ENCODE measurements at regions not wholly inside any gene's neighbourhood (a gene's known extent, or its start where the extent isn't known, plus 50 kb on each side); places are given as distances from the start of the nearest gene placed in this dataset.

DNA sequence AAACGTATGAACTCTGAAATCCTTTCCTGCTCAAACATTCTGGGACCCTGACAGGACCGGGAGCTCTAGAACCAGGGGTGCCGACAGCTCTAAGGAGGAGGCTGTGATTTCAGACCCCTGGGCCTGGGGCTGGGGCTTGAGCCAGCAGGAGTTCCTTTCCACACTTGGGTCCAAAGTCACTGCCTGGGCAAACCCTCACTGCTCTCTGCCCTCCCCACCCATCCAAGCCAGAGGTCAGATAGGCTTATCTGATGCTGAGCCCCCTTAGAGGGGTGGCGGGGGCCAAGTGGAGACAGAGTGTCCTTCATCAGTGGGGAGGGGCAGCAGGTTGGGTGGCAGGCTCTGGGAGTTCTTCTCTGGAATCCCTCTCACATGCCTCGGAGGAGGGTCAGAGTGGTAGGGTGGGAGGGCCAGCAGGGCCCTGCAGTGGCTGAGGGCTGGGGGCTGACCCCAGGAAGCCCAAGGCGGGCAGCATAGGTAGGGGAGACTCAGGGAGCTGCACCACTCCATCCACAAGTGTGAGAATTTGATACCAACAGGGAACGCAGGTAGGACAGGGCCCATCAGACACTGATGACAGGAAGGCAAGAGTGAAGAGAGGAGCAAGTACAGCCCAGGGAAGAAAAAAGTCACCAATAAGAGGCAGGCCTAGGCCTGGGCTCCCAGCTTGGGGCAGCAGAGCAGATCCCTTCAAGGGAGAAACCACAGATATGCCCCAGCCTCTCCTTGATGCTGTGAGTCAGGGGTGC is 121.0 kb downstream of the MRPL14 start (continued):
- no peak for TF ChIP-seq MTF1 (CRISPR knock-in tag; IDR thresholded peaks at IDR 0.05)
- no peak for TF ChIP-seq NAIF1 (CRISPR knock-in tag; IDR thresholded peaks at IDR 0.05; ENCODE audit: borderline replicate concordance)
- TF ChIP-seq AHR (CRISPR knock-in tag; IDR thresholded peaks at IDR 0.05) = no peak
- TF ChIP-seq, protein P1, sequence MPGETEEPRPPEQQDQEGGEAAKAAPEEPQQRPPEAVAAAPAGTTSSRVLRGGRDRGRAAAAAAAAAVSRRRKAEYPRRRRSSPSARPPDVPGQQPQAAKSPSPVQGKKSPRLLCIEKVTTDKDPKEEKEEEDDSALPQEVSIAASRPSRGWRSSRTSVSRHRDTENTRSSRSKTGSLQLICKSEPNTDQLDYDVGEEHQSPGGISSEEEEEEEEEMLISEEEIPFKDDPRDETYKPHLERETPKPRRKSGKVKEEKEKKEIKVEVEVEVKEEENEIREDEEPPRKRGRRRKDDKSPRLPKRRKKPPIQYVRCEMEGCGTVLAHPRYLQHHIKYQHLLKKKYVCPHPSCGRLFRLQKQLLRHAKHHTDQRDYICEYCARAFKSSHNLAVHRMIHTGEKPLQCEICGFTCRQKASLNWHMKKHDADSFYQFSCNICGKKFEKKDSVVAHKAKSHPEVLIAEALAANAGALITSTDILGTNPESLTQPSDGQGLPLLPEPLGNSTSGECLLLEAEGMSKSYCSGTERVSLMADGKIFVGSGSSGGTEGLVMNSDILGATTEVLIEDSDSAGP (CRISPR knock-in tag; IDR thresholded peaks at IDR 0.05; ENCODE audit: borderline replicate concordance) = peak; percentile 53; the same call in 1 of the 2 replicates
- TF ChIP-seq TOPORS (CRISPR knock-in tag; IDR thresholded peaks at IDR 0.05) = no peak
- no peak for TF ChIP-seq CHD4 (IDR thresholded peaks at IDR 0.05; ENCODE audit: borderline replicate concordance, low read length)
- TF ChIP-seq, protein P2, sequence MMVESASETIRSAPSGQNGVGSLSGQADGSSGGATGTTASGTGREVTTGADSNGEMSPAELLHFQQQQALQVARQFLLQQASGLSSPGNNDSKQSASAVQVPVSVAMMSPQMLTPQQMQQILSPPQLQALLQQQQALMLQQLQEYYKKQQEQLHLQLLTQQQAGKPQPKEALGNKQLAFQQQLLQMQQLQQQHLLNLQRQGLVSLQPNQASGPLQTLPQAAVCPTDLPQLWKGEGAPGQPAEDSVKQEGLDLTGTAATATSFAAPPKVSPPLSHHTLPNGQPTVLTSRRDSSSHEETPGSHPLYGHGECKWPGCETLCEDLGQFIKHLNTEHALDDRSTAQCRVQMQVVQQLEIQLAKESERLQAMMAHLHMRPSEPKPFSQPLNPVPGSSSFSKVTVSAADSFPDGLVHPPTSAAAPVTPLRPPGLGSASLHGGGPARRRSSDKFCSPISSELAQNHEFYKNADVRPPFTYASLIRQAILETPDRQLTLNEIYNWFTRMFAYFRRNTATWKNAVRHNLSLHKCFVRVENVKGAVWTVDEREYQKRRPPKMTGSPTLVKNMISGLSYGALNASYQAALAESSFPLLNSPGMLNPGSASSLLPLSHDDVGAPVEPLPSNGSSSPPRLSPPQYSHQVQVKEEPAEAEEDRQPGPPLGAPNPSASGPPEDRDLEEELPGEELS (CRISPR knock-in tag; IDR thresholded peaks at IDR 0.05) = no peak
- TF ChIP-seq KLF13 (CRISPR knock-in tag; IDR thresholded peaks at IDR 0.05) = no peak
- no peak for TF ChIP-seq ZFP36L2 (CRISPR knock-in tag; IDR thresholded peaks at IDR 0.05)
- TF ChIP-seq, protein P3, sequence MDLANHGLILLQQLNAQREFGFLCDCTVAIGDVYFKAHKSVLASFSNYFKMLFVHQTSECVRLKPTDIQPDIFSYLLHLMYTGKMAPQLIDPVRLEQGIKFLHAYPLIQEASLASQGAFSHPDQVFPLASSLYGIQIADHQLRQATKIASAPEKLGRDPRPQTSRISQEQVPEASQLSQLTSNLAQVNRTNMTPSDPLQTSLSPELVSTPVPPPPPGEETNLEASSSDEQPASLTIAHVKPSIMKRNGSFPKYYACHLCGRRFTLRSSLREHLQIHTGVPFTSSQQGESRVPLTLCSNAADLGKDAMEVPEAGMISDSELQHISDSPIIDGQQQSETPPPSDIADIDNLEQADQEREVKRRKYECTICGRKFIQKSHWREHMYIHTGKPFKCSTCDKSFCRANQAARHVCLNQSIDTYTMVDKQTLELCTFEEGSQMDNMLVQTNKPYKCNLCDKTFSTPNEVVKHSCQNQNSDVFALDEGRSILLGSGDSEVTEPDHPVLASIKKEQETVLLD (CRISPR knock-in tag; IDR thresholded peaks at IDR 0.05; ENCODE audit: low read depth) = no peak
- TF ChIP-seq ATAD3A (CRISPR knock-in tag; IDR thresholded peaks at IDR 0.05) = no peak
- TF ChIP-seq, protein P4, sequence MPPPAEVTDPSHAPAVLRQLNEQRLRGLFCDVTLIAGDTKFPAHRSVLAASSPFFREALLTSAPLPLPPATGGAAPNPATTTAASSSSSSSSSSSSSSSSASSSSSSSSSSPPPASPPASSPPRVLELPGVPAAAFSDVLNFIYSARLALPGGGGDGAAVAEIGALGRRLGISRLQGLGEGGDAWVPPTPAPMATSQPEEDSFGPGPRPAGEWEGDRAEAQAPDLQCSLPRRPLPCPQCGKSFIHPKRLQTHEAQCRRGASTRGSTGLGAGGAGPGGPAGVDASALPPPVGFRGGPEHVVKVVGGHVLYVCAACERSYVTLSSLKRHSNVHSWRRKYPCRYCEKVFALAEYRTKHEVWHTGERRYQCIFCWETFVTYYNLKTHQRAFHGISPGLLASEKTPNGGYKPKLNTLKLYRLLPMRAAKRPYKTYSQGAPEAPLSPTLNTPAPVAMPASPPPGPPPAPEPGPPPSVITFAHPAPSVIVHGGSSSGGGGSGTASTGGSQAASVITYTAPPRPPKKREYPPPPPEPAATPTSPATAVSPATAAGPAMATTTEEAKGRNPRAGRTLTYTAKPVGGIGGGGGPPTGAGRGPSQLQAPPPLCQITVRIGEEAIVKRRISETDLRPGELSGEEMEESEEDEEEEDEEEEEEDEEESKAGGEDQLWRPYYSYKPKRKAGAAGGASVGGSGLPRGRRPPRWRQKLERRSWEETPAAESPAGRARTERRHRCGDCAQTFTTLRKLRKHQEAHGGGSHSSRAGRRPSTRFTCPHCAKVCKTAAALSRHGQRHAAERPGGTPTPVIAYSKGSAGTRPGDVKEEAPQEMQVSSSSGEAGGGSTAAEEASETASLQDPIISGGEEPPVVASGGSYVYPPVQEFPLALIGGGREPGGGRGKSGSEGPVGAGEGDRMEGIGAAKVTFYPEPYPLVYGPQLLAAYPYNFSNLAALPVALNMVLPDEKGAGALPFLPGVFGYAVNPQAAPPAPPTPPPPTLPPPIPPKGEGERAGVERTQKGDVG (CRISPR knock-in tag; IDR thresholded peaks at IDR 0.05; ENCODE audit: borderline replicate concordance) = no peak
- TF ChIP-seq MED8 (CRISPR knock-in tag; IDR thresholded peaks at IDR 0.05; ENCODE audit: insufficient replicate concordance) = no peak
- TF ChIP-seq MAFK (conservative IDR thresholded peaks at IDR 0.05 in 1 of 2, IDR thresholded peaks at IDR 0.05 in 1 of 2; ENCODE audit: low read length in 2 of 2) = no peak
- no peak for TF ChIP-seq ZBTB3 (CRISPR knock-in tag; IDR thresholded peaks at IDR 0.05; ENCODE audit: borderline replicate concordance, low read depth)
- TF ChIP-seq SIN3A (IDR thresholded peaks at IDR 0.05; ENCODE audit: borderline replicate concordance, low read depth, low read length) = no peak
- TF ChIP-seq ZNF484 (CRISPR knock-in tag; IDR thresholded peaks at IDR 0.05; ENCODE audit: borderline replicate concordance, low read depth) = no peak
- no peak for TF ChIP-seq HDAC1 (CRISPR knock-in tag; IDR thresholded peaks at IDR 0.05)
- TF ChIP-seq, protein P5, sequence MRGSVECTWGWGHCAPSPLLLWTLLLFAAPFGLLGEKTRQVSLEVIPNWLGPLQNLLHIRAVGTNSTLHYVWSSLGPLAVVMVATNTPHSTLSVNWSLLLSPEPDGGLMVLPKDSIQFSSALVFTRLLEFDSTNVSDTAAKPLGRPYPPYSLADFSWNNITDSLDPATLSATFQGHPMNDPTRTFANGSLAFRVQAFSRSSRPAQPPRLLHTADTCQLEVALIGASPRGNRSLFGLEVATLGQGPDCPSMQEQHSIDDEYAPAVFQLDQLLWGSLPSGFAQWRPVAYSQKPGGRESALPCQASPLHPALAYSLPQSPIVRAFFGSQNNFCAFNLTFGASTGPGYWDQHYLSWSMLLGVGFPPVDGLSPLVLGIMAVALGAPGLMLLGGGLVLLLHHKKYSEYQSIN (CRISPR knock-in tag; IDR thresholded peaks at IDR 0.05; ENCODE audit: borderline replicate concordance) = no peak
- no peak for TF ChIP-seq ZNF660 (CRISPR knock-in tag; IDR thresholded peaks at IDR 0.05; ENCODE audit: borderline replicate concordance, low read depth)
